ENCODE measurements at regions not wholly inside any gene's neighbourhood (a gene's known extent, or its start where the extent isn't known, plus 50 kb on each side); places are given as distances from the start of the nearest gene placed in this dataset.

DNA sequence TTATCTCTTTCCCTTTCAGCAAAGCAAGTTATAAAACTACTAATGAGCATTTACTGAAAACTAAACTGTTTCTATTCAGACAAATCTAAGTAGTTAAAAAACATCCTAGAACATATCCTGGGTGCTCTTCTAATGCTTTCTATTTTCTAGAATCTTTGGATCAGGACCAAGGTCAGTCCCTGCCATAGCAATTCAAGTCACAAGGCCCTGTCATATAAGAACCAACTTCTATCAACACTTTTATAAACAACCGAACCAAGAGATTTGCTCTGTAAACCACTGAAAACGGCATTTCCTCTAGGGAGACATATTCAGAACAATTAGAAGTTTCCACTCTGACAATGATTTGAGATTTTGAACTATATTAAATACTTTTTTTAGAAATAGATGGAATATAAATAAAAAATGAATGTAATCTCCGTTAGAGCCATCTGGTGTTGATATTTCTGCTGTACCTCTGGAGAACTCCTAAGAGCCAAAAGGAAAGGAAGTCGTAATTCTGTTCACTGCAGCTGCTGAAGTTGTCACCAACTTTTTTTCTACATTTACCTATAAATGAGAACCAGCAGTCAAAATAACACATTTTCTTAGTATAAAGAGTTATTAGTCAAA lies 51.4 kb upstream of the LGSN start:
- DNase-seq (no peak), ATAC-seq (no peak)
- intact Hi-C loops (cut with DNase I, micrococcal nuclease) = no loop called here

- intact Hi-C loops (cut with DNase I, micrococcal nuclease) = no loop called here
- ATAC-seq (no peak), DNase-seq (no peak)
These were observed 53.3 kb upstream of the LGSN start for GRCh38 chr6:63372951-63373533.

- ATAC-seq (no peak), DNase-seq (no peak)
- intact Hi-C loops (cut with DNase I, micrococcal nuclease) = no loop called here
These were observed 69.5 kb upstream of the LGSN start for GRCh38 chr6:63389191-63389844.

GRCh38 chr6:63391203-63391970 lies 71.6 kb upstream of the LGSN start:
- DNase-seq = peak in 1 of 2 donors; percentile 28
- ATAC-seq = peak; percentile 84
- intact Hi-C loops (cut with DNase I, micrococcal nuclease) = no loop called here

DNA sequence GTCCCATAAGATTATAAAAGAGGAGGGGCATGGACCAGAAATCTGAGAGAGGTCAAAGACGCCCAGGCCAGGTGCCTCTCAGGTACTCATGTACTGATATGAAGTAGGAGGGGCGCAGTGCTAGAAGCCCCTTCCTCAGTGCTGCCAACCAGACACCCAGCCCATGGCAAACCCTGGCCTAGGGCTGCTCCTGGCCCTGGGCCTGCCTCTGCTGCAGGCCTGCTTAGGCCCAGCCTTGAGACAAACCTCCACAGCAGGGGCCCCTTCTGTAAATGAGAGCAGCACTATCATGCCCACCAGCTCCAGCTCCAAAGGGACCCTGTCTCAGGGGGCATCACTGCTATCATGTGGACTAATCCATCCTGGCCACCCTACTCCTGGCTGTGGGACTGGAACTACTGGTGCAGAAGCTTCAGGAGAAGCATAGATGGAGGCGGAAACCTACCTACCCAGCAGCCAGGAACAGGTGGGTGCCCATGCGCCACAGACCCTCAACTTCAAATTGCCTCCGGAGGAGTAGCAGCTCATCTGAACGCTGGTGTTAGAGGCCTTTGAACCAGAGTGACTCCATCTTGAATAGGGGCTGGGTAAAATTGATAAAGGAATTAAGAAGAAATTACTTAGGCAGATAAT lies 72.4 kb upstream of the LGSN start:
- peak in 1 of 2 donors; percentile 25 for DNase-seq
- no peak for ATAC-seq
- intact Hi-C loops (cut with DNase I, micrococcal nuclease) = no loop called here

GRCh38 chr6:63394656-63395308 lies 75.0 kb upstream of the LGSN start:
- DNase-seq (no peak), ATAC-seq (peak; percentile 51)
- intact Hi-C loops (cut with DNase I, micrococcal nuclease) = no loop called here

DNA sequence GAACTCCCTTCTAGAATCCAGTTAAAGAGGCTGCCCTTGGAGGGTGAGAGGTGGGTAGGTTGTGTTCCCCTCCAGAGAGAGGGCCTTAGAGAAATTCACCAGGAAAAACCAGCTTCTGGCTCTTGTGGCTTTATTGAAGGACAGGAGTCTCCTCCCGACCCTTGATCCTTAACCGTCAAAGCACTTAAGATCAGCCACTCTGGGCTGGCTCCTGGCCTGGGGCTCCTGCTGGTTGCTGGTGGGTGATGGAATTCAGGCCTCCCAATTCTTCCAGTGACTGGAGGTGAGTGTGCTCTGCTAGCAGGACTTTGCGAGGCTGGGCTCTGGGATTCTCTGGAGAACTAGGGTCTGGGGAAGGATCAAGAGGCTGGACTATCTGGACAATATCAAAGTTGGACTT lies 75.6 kb upstream of the LGSN start:
- DNase-seq = peak; percentile 43 to 47
- intact Hi-C loops (cut with DNase I, micrococcal nuclease) = no loop called here
- peak; percentile 71 for ATAC-seq

GRCh38 chr6:63403725-63404124 lies 83.9 kb upstream of the LGSN start:
- no peak for ATAC-seq

DNA sequence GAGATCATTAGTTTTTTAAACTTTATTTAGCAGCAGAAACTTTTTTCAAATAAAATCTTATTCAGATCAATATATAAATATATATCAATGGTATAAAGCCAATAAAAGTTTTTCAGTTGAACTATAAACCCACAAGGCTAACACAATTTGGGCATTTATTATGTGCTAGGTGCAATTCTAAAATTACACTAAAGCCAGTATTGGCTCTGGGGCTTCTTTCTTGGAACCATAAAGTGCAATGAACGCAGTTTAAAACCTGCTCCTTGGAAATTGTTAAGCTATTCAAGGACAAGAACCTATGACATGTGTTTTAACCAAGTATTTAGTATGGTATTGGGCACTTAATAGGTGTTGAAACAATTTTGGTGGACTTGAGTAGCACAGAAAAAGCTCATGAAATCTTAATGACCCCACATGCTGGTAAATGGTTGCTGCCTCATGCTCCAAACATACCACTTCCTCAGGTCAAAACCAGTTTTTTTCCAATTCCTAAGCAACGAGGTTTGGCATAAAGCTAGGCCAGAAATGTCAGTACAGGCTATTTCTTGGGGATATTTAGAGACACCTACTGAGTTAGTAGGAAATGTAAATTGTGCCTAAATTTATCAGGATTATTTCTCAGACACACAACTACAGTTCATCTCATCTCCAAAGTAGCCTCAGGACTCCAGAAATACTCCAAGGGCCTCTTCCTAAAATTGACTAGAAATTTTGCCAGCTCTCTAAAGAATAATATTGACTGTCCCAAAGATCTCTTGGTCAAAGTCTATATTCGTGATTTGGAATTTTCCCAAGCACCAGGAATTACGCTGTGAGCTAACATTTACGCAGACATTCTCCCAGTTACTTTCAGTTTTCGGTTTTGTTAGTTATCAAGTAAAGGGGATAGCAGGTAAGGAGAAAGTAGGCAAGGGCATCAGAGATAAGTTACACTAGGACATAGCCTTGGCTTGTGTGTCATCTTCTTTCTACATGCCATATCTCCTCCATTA lies 90.9 kb upstream of the LGSN start:
- ATAC-seq (peak; percentile 86), DNase-seq (no peak)
- intact Hi-C loops (cut with DNase I, micrococcal nuclease) = no loop called here

More at GRCh38 chr6:63403725-63404124, 83.9 kb upstream of the LGSN start:
- intact Hi-C loops (cut with DNase I, micrococcal nuclease) = no loop called here
- DNase-seq = no peak

- intact Hi-C loops (cut with DNase I, micrococcal nuclease) = no loop called here
- no peak for ATAC-seq
- no peak for DNase-seq
These were observed 95.5 kb upstream of the LGSN start for GRCh38 chr6:63415286-63415685.

DNA sequence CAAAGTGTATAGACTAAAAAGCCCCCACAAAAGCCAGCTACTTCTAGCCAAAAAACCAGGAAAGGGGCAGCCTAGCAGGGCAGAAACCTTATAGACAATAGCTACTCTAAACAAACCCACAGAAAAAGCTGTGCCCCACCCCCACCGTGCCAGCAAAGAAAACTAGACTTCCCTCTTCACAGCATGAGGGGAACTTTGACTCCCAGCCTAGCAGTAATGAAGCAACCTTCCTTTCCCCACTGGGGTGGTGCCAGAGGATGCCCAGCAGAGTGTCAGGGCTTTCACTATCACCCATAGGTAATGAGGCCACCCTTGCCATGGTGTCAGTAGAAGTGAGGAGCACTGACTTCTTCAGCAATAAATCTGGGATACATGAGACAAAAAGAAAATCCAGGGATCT lies 99.0 kb upstream of the LGSN start:
- intact Hi-C loops (cut with DNase I, micrococcal nuclease) = no loop called here
- ATAC-seq = peak; percentile 88
- DNase-seq = peak in 1 of 2 donors; percentile 64

- intact Hi-C loops (cut with DNase I, micrococcal nuclease) = no loop called here
- no peak for ATAC-seq
- DNase-seq = no peak
These were observed 104.9 kb upstream of the LGSN start for GRCh38 chr6:63424636-63425035.

GRCh38 chr6:63425493-63425892 lies 105.7 kb upstream of the LGSN start:
- ATAC-seq (no peak), DNase-seq (no peak)
- intact Hi-C loops (cut with DNase I, micrococcal nuclease) = no loop called here

DNA sequence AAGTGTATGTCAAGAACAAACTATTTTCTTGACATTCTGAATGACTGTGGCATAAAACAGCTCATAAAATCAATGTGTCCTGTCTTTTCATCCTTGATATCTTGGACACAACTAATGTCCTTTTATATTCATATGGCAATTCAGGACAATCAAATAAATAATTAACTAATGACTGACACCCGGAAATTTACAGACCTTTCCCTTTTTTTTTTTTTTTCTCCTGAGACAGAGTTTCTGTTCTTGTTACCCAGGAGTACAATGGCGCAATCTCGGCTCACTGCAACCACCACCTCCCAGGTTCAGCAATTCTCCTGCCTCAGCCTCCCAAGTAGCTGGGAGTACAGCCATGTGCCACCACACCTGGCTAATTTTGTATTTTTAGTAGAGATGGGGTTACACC lies 107.1 kb upstream of the LGSN start:
- intact Hi-C loops (cut with DNase I, micrococcal nuclease) = no loop called here
- no peak for ATAC-seq
- no peak for DNase-seq

- intact Hi-C loops (cut with DNase I, micrococcal nuclease) = no loop called here
- DNase-seq (no peak), ATAC-seq (no peak)
These were observed 108.2 kb upstream of the LGSN start for GRCh38 chr6:63427951-63428350.

DNA sequence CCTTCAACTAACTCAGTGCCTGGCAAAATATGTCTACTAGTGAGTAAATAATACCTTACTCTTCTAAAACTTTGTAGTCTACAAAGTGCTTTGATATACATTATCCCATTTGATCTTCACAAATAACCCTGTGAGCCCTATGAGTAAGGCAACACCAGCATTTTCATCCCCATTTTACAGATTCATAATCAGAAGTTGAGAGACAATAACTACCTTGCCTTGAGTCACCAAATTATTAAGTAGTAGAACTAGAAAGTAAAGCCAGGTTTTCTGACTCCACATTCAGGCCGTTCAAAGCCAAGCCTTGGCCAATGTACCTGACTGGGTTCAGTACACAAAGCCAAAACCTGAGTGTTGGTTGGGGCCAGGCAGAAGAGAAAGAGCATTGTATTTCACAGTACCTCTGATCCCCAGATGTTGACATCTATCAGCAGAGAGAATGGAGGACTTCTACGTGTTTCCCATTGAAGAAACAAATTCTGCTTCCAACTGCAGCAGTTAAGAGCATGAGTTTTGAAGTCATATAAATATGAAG lies 111.3 kb upstream of the LGSN start:
- intact Hi-C loops (cut with DNase I, micrococcal nuclease) = no loop called here
- DNase-seq (no peak), ATAC-seq (no peak)

DNA sequence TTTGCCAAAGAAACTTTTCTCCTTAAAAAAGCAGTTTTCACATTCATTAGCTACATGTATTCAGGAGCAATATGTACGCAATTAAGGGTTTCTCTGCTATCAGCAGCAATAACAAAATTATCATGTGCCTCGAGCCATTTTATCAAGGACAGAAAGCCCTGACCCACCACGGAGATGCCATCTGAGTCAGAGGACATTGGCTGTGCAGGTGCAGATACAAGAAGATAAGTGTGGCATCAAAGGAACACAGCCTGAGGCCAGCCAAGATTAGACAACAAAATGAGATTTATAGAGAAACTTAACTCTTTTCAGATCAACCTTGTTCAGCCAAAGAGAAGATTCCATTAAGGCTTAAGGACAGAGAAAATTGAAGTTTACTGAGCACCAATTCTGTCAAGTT lies 115.2 kb upstream of the LGSN start:
- ATAC-seq (no peak), DNase-seq (no peak)
- intact Hi-C loops (cut with DNase I, micrococcal nuclease) = no loop called here

GRCh38 chr6:63436356-63436755 lies 116.6 kb upstream of the LGSN start:
- no peak for DNase-seq
- ATAC-seq = no peak
- intact Hi-C loops (cut with DNase I, micrococcal nuclease) = no loop called here
